Inflammatory macrophage treated with lipopolysaccharide for 1 hour (primary cell): ENCODE measurements at regions not wholly inside any gene's neighbourhood (a gene's known extent, or its start where the extent isn't known, plus 50 kb on each side); places are given as distances from the start of the nearest gene placed in this dataset.

Source experiments
- DNase-seq, 2 donors: peaks; one replicate each; pipeline ENCODE4 v3.0.0-alpha.2; 2020 to 2022

DNA sequence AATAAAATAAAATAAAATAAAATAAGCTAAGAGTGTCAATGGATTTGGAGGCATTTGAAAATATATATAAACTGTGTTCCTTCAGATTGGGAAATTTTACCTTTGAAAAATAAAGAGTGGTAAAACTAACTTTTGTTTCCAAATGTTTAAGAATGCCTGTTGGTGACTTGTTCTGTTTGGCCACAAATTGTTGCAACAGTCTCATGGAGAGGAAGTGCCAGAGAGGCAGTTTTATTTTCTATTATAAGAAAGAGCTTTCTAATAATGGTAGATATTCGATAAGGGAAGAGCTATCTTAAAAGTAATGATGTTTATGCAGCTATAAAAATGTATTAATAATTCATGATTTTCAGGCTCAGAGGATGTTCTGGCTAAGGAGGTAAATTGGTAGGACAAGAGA is 68.8 kb upstream of the MDGA2 start:
- peak; percentile 16 to 35 for DNase-seq

DNA sequence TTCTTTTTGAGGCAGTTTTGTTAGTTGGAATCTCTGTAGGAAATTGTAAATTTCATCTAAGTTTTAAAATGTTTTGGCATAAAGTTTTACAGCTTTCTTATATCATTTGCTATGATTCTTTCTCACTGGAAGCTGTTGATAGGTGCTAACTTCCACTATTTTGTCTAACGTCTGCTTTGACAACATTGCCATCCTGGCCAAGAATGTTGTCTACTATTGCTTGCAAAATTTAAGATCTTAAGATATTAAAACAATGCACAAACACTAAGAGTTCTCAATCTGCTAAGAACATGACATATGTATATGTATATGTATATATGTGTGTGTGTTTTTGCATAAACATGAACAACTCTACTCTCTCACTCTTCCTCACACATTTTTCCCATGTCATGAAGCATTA is 64.1 kb upstream of the MDGA2 start:
- no peak for DNase-seq

- DNase-seq: no peak
Observed at GRCh38 chr14:47730296-47730695, 54.9 kb upstream of the MDGA2 start.
